Brain microvascular endothelial cell (primary cell): ENCODE measurements at regions not wholly inside any gene's neighbourhood (a gene's known extent, or its start where the extent isn't known, plus 50 kb on each side); places are given as distances from the start of the nearest gene placed in this dataset.

Experiments used
- DNase-seq: peaks from one replicate; pipeline ENCODE4 v3.0.0-alpha.2; 2020
- H3K27ac ChIP-seq: fragments of 250-450 bp; sonication (Bioruptor Pico); 2 replicates; pipeline ENCODE4 v1.5.1; 2020; ENCODE audit warnings: mild to moderate bottlenecking, moderate library complexity
- H3K27me3 ChIP-seq: fragments of 250-450 bp; sonication (Bioruptor Pico); replicated peaks from 2 replicates; pipeline ENCODE4 v1.5.1; 2020; ENCODE audit warnings: mild to moderate bottlenecking
- H3K36me3 ChIP-seq: fragments of 250-450 bp; sonication (Bioruptor Pico); replicated peaks from 2 replicates; pipeline ENCODE4 v1.5.1; 2020; ENCODE audit warnings: mild to moderate bottlenecking
- H3K4me3 ChIP-seq: 2 replicates; pipeline ENCODE4 v1.5.1; 2011; ENCODE audit warnings: low read depth, mild to moderate bottlenecking, control low read depth, low read length, moderate library complexity
- in situ Hi-C: cut with HindIII; loops from 2 replicates; pipeline ENCODE4 v1.10.0; 2017; ENCODE audit warnings: low sequenced_read_pairs, low pct_ligation_motif_present
- TF ChIP-seq, protein P1 (sequence below): IDR thresholded peaks from 2 replicates; pipeline ENCODE4 v1.5.1; 2011; ENCODE audit warnings: low read depth, mild to moderate bottlenecking, moderate library complexity, low read length, control low read depth, inconsistent platforms; ENCODE audit errors: missing control alignments

- in situ Hi-C loops: no loop called here
- Histone ChIP-seq H3K27me3 (no peaks in the 10 kb centered on the region), H3K36me3 (no peaks in the 10 kb centered on the region), H3K27ac (peak overlapping the region; percentile 80), H3K4me3 (no peak overlapping the region)
- TF ChIP-seq, protein P1, sequence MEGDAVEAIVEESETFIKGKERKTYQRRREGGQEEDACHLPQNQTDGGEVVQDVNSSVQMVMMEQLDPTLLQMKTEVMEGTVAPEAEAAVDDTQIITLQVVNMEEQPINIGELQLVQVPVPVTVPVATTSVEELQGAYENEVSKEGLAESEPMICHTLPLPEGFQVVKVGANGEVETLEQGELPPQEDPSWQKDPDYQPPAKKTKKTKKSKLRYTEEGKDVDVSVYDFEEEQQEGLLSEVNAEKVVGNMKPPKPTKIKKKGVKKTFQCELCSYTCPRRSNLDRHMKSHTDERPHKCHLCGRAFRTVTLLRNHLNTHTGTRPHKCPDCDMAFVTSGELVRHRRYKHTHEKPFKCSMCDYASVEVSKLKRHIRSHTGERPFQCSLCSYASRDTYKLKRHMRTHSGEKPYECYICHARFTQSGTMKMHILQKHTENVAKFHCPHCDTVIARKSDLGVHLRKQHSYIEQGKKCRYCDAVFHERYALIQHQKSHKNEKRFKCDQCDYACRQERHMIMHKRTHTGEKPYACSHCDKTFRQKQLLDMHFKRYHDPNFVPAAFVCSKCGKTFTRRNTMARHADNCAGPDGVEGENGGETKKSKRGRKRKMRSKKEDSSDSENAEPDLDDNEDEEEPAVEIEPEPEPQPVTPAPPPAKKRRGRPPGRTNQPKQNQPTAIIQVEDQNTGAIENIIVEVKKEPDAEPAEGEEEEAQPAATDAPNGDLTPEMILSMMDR: no peak
- no peak for DNase-seq
These were observed 706.9 kb upstream of the SOX9 start for GRCh38 chr17:71413935-71414334.

GRCh38 chr17:71417142-71417541 is 703.7 kb upstream of the SOX9 start:
- H3K36me3 ChIP-seq: no peaks in the 10 kb centered on the region
- no peak overlapping the region for H3K4me3 ChIP-seq
- no peaks in the 10 kb centered on the region for H3K27me3 ChIP-seq
- DNase-seq: no peak
- H3K27ac ChIP-seq: no peak overlapping the region
- TF ChIP-seq, protein P1: no peak
- in situ Hi-C loops: no loop called here

DNA sequence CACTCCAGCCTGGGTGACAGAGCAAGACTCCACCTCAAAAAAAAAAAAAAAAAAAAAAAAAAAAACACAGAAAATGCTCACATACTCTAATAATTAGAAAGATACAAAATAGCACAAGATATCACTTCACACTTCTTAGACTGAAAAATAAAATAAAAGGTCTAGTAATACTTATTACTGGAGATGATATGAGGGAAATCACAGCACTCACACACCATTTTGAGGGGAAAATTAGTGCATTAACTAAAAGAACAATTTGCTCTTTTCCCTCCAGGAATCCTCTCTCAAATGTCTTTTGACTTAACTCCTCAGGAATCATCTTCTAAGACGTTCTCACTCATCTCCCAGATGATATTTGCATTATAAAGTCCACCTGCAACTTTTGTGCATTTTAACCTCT is 697.9 kb upstream of the SOX9 start:
- H3K27me3 ChIP-seq: no peaks in the 10 kb centered on the region
- TF ChIP-seq, protein P1: no peak
- DNase-seq: no peak
- H3K27ac ChIP-seq: no peak overlapping the region
- no peaks in the 10 kb centered on the region for H3K36me3 ChIP-seq
- no peak overlapping the region for H3K4me3 ChIP-seq
- in situ Hi-C loops: no loop called here

DNA sequence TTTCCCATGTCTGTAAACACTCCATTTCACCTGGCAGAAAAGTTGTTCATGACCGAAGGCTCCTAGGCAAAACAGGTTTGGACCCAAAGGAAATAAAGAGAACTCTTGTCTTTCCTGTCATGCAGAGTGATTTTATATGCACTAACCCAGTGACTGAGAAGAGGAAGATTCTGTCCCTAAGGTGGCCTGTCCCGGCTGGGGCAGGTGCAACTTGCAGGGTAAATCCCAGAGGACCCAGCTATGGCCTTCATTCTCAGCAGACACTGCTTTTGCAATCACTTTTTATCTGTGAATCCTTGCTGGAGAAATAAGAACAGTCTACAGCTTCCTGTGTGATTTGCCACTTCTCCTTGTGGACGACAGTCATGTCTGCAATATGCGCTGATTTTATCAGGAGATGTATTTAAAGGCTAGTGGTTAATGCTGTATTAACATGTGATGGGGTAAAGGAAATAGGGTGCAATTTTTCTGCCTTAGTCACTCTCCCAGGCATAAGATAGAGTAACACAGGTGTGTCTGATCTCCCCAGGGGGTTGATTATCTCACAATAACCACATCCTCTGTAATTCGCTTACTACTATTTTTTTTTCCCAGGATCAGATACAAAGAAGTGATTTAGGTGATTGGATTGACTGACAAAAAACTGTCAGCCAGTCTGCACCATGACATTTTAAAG is 696.8 kb upstream of the SOX9 start:
- Histone ChIP-seq H3K27me3 (no peaks in the 10 kb centered on the region), H3K27ac (no peak overlapping the region), H3K36me3 (no peaks in the 10 kb centered on the region), H3K4me3 (no peak overlapping the region)
- in situ Hi-C loops: no loop called here
- DNase-seq: peak; percentile 52
- TF ChIP-seq, protein P1: peak; percentile 28

DNA sequence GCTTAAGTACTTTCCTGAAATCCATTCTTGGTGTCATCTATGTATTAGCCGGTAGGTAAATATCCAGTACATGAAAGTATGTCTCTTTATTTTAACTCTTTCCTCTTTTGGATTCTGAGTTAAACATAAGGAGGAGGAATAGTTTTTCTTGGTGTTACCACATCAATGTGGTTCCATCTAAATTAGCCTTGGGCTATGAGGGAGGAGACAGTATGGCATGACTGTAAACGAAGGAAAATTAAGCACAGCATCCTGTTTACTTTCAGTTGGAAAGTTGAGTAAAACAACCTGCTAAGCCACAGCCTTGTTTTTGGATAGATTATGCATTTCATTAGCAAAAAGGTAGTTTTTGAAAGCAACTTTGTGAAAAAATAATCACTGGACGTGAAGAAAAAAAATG is 693.0 kb upstream of the SOX9 start:
- TF ChIP-seq, protein P1: no peak
- no peak overlapping the region for H3K4me3 ChIP-seq
- no peaks in the 10 kb centered on the region for H3K27me3 ChIP-seq
- no peak overlapping the region for H3K27ac ChIP-seq
- DNase-seq: no peak
- in situ Hi-C loops: loop anchor here (25.0 kb wide), 1 partner anchor 1110 kb away; no protein-coding TSS in a partner anchor
- H3K36me3 ChIP-seq: no peaks in the 10 kb centered on the region

GRCh38 chr17:71428897-71429296 is 691.9 kb upstream of the SOX9 start:
- no peak for DNase-seq
- in situ Hi-C loops: loop anchor here (25.0 kb wide), 1 partner anchor 1108 kb away; no protein-coding TSS in a partner anchor

More at GRCh38 chr17:71428897-71429296, 691.9 kb upstream of the SOX9 start:
- no peak overlapping the region for H3K27ac ChIP-seq
- H3K4me3 ChIP-seq: no peak overlapping the region
- no peaks in the 10 kb centered on the region for H3K27me3 ChIP-seq
- no peaks in the 10 kb centered on the region for H3K36me3 ChIP-seq
- TF ChIP-seq, protein P1: no peak
